Activated CD8-positive, alpha-beta memory T cell treated with anti-CD3 and anti-CD28 coated beads for 1 hour (primary cell): ENCODE measurements at regions not wholly inside any gene's neighbourhood (a gene's known extent, or its start where the extent isn't known, plus 50 kb on each side); places are given as distances from the start of the nearest gene placed in this dataset.
"Not testable (repeated sequence)": the region's sequence is repeated elsewhere in the genome, so short reads cannot be mapped to it uniquely, and the experiment has no call there.

Experiments
- DNase-seq, 2 donors: peaks; one replicate each; pipeline ENCODE4 v3.0.0-alpha.2; 2020; ENCODE audit warnings: low read depth in 1 of 2; ENCODE audit errors: extremely low read depth in 1 of 2

DNA sequence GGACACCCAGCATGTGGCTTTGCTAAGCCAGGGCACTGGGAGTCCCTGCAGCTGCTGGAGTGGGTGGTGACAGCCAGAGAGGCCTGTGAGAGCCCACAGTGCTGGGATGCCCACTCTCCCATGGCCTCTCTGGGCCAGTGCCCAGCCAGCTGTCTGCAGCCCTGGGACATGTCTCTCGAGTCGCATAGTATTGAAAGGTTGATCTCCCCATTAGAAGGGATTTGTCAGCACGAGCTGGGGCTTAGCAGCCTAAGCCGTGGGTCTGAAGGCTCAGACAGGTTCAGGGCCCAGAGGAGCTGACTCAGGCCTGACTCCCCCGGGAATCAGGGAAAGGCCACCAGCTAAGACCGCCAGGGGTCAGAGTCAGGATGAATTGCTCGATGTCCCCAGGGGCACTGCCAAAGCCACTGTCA, 53.5 kb downstream of the FOXD2 start:
- no peak for DNase-seq

DNA sequence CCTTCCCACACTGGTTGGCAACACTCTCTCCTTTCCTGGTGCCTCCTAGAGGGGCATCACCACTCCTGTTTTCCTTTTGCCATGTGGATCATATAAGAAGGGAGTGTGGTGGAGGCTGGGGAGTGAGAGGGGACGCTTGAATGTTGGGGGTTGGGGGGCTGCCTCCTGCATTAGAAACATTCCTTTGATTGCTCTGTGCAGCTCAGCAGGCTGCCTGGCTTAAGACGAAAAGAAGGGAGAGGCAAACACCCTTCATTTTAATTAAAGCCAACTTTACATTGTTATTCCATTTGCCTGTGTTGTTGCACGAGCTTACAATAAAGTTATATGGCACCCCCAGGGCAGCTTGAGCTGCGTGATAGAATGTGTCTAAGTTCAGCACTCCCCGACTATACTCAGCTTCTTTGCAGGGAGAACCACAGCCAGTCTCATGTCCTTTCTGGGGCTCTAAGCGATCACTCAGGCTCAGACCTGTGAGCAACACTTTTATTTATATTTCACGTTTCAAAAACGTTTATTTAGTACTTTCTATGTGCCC, 57.4 kb downstream of the FOXD2 start:
- DNase-seq, result no peak

DNA sequence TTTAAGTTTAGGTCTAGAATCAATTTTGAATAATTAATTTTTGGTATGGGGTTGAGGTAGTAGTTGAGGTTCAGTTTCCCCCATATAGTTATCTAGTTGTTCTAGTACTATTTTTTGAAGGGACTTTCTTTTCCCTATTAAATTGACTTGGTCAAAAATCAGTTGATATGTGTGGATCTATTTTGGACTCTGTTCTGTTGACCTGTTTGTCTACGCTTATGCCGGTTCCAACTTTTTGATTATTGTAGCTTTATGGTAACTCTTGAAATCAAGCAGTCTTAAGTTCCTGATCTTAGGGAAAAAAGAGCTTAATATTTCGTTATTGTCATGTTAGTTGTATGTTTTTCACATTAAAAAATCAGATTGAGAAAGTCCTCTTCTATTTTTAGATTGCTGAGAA, 60.7 kb downstream of the FOXD2 start:
- DNase-seq, result no peak

DNA sequence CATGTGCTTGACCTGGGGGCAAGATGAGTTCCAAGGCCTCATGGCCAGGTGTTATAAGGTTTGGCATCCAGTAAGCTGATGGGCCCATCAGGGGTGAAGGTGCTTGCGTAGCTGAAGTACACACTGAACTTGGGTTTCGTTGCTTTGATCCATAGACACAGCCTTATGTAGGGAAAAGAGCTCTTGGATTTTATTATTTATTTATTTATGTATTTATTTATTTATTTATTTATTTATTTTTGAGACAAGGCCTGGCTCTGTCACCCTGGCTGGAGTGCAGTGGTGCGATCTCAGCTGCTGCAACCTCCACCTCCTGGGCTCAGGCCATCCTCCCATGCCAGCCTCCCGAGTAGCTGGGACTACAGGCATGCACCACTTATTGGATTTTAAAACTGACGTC, 63.2 kb downstream of the FOXD2 start:
- no peak for DNase-seq

DNA sequence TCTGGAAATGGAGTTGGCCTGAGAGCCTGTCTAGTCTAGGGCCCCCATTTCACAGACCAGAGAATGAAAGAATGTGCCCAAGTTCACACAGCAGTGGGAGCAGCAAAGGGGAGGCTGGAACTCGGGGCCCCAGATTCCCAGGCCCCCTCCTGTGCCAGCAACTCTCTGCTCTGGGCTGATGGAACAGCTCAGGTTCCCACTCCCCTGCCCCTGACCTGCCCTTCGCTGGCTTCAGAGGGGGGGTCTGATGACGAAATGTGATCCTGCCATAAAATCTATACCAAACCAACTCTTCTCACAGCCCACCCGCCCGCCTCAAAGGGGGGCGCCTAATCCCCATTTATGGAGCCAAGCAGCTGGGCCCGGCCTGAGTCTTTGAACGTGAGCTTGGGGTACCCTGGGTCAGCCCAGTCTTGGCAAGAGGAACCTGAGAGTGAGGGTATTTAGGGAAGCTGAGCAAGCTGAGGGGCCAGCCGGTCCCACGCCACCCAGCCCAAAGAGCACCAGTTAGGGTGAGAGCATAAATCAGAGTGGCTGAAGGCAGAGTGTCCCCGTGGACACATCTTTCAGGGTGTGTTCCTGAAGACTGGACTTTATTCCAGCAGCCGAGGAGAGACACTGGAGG, 65.0 kb downstream of the FOXD2 start:
- DNase-seq, result no peak

DNA sequence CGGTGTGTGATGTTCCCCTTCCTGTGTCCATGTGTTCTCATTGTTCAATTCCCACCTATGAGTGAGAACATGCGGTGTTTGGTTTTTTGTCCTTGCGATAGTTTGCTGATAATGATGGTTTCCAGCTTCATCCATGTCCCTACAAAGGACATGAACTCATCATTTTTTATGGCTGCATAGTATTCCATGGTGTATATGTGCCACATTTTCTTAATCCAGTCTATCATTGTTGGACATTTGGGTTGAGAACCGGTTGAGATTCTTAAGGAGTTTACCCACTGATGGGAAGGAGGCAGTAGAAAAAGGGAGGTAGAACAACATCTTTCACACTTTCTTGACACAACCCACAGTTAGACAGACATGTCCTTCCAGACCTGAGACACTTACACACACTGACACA, 67.0 kb downstream of the FOXD2 start:
- not testable (repeated sequence) for DNase-seq

DNA sequence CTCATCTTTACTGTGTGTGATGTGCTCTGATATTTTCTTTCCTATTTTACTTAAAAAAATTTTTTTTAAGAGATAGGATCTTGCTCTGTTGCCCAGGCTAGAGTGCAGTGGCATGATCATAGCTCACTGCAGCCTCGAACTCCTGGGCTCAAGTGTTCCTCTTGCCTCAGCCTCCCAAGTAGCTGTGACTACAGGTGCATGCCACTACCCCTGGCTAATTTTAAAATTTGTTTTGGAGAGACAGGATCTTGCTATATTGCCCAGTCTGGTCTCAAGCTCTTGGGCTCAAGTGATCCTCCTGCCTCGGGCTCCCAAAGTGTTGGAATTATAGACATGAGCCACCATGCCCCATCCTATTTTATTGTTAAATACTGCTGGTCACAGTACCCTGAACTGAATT, 67.4 kb downstream of the FOXD2 start:
- DNase-seq, result no peak

DNA sequence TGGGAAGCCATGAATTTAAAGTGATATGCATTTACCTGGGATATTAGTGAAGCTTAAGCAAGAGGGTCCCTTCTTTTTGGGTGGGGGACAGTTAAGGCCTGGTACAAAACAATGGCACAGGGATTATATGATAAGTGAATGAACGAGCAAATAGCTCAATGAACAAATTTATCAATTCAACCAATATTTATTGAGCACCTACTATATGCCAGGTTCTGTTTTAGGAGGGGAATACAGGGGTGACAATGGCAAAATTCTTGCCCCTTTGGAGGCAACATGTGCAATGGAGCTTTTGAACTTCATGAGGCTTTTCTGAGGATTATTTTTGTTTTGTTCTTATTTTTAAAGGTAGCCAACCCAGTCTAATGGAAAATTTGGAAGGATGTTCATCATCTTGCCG, 68.2 kb downstream of the FOXD2 start:
- no peak for DNase-seq

DNA sequence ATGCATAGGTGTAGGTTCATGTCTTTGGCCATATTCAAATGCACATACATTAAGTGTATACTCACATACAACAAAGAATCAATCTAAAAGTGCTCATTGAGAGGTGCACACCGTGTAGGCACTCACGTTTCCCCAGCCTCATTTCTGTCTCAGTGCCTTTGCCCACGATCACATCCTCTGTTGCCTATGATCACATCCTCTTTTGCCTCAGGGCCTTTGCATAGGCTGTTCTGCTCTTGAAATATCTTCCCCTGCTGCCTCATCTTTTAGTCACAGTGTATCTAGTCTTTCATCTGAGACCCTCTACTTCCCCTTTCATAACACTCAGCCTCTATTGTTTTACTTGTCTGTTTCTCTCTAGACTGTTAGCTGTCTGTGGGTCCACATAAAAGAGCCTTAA, 69.3 kb downstream of the FOXD2 start:
- no peak for DNase-seq

DNA sequence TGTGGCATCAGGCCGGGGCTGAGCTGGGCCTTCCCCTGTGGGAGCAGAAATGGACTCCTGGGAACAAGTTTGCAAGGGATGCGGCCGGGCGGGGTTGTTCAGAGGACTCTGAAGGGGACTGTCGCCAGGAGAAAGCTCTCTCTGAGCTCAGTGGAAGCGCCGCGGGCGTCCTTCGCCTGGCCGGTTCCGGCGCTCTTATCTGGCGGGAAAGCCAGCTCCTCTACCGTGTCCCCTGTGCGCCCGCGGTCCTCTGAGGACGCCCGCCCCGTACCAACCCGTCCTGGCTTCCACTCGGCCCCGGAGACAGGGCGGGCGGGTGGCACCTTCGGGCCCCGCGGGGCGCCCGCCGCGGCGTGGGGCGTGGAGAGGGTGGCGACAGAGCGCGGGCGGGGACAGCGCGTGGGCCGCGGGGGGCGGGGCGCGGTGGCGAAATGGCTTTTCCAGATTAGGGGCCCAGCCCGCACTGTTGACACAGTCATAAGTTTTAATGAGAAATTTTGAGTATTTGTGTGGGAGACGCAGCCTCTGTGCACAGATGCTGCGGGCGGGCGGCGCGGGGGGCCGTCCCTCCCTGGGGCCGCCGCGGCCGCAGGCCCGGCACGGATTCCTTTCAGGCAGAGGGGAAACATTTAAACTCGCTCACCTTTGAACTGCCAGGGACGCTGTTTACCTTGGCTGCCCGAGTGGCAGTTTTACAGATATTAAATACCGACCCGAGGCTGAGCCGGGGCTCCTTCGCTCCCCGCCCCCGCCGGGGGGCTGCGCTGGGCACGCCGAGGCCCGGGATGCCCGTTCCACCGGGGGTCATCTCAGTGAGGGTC, 70.2 kb downstream of the FOXD2 start:
- no peak for DNase-seq

DNA sequence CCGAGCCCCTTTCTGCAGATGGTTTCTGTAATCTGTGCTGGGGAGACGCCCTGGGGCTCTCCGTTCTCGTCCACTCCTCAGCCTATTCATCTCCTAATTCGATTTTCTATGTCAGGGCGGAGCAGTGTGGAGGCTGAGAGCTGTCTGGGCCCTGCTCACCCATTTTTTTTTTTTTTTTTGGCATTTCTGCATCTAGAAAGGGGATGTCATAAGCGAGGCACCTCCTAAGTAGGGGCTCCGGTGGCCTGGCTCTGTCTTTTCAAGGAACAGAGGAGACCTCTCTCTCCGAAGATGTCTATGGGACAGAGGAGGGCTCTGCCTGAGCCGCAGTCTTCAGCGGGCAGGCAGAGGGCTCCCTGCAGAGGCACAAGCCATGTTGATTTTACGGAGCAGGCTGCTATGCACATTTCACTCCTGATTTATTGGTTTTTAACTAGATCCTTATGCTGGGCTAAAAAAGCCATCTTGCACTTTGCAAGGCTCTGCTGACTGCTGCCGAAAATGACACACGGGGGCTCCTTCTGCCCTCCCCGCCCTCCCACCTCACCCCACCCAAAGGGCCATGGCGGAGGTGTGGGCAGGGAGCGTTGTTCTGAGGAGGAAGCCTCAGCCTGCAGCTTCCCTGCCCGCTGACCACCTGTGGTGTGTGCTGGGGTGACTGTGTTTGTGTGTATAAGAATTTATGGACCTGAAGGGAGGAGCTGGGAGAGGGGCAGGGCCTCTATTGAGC, 71.0 kb downstream of the FOXD2 start:
- DNase-seq, result no peak

DNA sequence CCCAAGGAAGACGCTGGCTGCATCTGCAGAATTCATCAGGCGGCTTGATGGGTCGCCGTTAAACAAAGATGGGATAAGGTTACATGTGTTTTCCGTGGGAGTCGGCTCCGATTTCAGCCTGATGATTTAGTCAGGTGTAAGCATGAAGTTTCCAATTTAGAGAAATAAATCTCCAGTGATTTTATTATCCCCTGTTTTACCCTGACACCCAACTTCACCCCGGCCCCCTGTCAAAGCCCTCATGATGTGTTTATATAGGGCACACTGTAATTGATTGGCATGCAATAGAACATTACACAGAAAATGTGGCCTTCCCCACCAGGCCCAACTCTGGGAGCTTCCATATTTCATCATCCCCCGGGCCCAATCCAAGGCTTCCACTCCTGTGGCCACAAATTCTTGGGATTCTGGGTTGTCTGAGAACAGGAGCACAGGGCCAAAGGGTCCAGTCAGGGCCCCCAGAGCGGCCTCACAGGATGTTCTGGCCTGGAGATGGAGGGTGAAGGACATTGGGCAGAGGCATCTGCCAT, 72.5 kb downstream of the FOXD2 start:
- no peak for DNase-seq

DNA sequence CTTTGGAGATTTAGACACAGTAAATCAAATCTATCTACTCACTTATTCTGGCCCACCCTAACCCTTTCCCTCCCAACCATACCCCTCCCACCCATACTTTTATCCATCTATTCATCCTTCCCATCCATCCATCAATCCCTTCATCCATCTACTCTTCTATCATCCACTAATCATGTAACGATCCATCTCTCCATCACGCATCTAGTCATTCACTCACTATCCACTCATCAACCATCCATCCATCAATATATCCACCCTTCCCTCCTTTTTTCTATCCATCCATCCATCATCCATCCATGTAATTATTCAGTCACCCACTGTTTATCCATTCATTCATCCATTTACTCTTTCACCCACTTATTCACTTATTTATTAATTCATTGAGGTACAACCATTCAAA, 74.0 kb downstream of the FOXD2 start:
- no peak for DNase-seq

DNA sequence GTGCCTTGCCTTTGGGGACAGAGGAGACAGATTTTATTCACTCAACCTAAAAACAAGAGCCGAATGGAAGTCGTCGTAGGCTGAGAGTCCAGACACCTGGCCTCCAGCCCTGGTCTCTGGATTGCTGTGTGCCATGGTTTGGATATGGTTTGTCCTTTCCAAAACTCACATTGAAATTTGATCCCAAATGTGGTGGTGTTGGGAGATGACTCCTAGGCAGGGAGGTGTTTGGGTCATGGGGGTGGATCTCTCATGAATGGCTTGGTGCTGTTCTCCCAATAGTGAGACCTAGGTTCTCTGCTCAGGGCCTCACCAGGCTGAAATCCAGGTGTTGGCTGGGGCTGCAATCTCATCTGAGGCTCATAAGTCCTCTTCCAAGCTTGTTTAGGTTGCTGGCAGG, 75.5 kb downstream of the FOXD2 start:
- no peak for DNase-seq

DNA sequence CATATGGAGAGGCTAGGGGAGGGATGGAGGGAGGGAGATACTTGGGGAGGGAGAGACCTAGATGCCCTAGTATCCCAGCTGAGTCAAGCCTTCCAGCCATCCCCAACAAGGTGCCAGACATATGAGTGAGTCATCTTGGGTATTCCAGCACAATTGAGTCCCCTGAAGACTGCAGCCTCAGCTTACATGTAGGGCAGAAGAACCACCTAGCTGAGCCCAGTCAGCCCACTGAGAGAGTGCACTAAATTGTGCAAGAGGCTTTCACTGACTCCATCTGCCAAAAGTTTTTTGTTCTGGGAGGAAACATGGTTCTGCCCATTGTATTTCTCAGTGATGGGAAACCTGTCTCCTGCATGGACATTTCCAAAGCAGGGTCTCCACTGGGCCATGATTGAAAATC, 76.4 kb downstream of the FOXD2 start:
- DNase-seq, result no peak

DNA sequence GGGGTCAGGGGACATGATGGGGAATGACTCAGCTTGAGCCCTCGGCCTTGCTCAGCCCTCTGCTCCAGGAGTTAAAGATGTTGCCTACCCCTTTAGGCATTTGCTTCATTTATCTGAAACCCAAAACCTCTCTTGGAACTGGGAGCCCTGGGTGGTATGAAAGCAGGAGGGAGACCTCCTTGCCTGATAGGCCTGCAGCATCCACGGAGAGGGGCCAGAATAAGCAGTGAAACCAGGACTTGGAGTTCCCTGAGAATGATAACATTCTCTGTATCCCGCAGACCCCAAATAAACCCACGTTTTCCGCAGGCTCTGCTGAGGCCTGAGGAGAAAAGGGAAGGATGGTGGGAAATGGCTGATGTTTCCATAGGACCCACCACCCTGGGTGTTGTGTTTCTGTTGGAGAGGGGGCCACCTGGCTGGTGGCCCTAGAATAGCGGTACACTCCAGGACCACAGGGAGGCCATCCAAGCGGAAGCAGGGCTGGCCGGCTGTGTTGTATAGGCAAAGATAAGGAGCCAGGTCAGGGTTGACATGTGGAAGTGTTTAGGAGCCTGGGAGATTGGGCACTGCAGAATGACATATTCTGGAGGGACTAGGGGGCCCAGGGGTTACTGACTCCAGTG, 77.4 kb downstream of the FOXD2 start:
- DNase-seq, result no peak

DNA sequence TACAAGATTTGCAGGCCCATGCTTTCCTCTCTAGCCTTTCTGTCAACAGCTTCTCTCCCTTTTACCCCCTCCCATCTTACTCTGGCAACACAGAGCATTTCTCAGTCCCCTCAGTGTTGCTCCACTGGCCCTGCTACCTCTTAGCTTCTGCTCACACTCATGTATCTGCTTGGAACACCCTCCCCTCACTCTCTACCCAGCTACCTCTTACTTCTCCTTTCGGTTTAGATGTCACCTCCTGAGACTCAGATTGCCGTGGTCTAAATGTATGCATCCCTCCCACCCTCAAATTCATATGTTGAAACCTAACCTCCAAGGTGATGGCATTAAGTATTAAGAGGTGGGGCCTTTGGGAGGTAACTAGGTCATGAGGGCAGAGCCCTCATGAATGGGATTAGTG, 80.1 kb downstream of the FOXD2 start:
- no peak for DNase-seq

DNA sequence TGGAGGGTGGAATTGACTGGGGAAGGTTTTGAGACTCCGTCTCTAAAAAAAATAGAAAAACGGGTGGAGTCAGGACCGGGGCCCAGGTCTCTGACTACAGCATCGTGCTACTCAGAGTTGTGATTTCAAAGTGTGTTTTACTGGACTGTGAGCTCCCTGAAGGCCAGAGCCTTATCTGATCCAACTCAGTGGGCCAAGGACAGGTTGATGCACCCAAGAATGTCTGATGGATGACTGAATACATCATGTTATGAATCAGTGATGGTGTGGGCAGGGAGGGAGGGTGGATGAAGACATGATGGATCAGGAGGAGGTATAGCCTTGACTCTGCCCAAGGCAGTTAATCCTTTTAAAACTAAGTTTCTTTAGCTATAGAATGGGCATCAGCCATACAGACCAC, 81.6 kb downstream of the FOXD2 start:
- DNase-seq, result no peak

DNA sequence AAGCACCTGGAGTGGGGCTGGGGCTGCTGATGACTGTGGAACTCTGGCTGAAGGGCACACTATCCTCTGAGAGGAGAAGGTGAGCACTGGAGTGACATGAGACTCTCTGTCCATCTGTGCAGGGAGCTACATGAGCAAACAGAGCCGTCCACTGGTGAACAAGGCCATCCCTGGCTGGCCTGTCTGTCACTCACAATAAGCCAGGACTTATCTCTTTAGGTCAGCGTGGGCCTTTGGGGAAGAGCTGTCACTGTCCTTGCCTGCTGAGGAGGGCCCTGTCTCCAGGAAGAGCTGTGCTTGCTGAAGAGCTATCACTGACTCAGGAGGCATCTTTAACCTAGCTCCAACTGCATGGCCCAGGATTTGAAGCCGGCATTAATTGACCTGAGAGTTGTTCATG, 82.1 kb downstream of the FOXD2 start:
- DNase-seq, result no peak

DNA sequence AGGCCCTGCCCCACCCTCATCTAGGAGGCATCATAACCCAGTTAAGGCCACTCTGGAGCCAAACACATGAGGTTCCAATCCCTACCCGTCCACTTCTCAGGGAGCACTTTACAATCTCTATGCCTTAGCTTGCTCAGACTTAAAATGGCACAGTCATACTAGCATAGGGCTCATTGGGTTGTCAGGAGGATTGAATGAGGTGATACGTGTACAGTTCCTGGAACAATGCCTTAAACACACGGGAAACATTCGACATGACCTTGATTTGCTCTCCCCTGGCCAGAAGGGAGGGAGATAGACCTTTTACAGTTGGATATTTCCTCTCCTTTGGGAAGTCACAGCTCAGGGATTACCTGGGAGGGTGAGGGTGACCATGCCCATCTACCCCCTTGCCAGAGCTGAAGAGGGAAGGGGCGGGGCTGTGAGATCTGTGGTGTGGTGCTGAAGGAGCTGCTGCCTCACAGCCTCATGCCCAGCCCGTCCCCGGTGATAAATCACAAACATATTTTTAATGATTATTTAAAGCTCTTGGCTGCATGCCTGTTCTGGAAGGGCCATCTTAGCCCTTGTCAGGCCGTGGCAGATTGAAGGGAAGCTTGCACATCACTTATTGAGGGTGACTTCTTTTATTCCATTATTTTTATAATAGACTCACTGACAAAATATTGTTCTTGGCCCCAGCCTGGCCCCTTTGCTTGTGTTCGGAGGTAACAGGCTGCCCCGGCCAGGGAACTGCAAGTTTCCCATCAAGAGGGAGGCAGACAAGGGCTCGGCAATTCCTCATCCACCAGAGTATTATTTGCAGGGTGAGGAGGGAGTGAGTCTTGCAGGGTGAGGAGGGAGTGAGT, 83.4 kb downstream of the FOXD2 start:
- no peak for DNase-seq
